ENCODE measurements at regions not wholly inside any gene's neighbourhood (a gene's known extent, or its start where the extent isn't known, plus 50 kb on each side); places are given as distances from the start of the nearest gene placed in this dataset.

DNA sequence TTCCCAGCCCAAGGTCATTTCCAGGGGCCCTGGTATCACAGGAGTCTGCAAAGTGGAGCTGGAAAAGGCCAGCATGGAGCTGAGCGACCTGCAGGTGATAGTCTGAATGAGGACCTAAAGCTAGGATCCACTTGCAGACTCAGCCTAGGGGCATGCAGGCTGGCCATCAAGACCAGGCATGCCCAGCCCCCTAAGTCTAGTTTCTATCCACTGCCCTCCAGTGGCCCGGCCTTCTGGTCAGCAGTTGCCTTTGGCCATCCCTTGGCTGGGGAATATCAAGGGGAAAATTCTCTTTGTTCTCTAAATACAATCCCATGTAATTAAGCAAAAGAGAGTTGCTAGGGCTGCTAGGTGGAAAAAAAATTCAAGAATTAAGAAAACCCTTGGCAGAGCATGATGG, 96.3 kb upstream of the LHX5 start:
- TF ChIP-seq EZH2phosphoT487 (IDR thresholded peaks at IDR 0.05; ENCODE audit: low read length), result no peak
- TF ChIP-seq, protein P1, sequence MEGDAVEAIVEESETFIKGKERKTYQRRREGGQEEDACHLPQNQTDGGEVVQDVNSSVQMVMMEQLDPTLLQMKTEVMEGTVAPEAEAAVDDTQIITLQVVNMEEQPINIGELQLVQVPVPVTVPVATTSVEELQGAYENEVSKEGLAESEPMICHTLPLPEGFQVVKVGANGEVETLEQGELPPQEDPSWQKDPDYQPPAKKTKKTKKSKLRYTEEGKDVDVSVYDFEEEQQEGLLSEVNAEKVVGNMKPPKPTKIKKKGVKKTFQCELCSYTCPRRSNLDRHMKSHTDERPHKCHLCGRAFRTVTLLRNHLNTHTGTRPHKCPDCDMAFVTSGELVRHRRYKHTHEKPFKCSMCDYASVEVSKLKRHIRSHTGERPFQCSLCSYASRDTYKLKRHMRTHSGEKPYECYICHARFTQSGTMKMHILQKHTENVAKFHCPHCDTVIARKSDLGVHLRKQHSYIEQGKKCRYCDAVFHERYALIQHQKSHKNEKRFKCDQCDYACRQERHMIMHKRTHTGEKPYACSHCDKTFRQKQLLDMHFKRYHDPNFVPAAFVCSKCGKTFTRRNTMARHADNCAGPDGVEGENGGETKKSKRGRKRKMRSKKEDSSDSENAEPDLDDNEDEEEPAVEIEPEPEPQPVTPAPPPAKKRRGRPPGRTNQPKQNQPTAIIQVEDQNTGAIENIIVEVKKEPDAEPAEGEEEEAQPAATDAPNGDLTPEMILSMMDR (IDR thresholded peaks at IDR 0.05; ENCODE audit: low read length), result no peak
- TF ChIP-seq EZH2 (optimal IDR thresholded peaks at IDR 0.05; ENCODE audit: low read depth, low read length), result no peak
- Histone ChIP-seq H4K20me1 (ENCODE audit: insufficient read depth, low read length) (no peaks in the 10 kb centered on the region), H3K9me2 (replicated peaks; ENCODE audit: insufficient read depth, low read length) (no peaks in the 10 kb centered on the region), H3K27ac (ENCODE audit: low read length) (no peak overlapping the region), H3K4me3 (ENCODE audit: low read length) (no peak overlapping the region), H3K9me3 (replicated peaks; ENCODE audit: insufficient read depth, low read length) (no peaks in the 10 kb centered on the region), H3K27me3 (replicated peaks; ENCODE audit: insufficient read depth, low read length) (peaks cover 4% of the 10 kb centered on the region), H3K79me2 (ENCODE audit: low read length) (no peaks in the 10 kb centered on the region), H3K4me1 (ENCODE audit: low read length) (no peaks in the 10 kb centered on the region), H2AFZ (ENCODE audit: low read length) (no peak overlapping the region), H3K36me3 (replicated peaks; ENCODE audit: insufficient read depth, low read length) (no peaks in the 10 kb centered on the region), H3F3A (ENCODE audit: insufficient read depth, low read length) (no peaks in the 10 kb centered on the region), H3K9ac (ENCODE audit: low read length) (no peak overlapping the region), H3K4me2 (ENCODE audit: low read depth, low read length) (no peak overlapping the region)
- no peak for DNase-seq

DNA sequence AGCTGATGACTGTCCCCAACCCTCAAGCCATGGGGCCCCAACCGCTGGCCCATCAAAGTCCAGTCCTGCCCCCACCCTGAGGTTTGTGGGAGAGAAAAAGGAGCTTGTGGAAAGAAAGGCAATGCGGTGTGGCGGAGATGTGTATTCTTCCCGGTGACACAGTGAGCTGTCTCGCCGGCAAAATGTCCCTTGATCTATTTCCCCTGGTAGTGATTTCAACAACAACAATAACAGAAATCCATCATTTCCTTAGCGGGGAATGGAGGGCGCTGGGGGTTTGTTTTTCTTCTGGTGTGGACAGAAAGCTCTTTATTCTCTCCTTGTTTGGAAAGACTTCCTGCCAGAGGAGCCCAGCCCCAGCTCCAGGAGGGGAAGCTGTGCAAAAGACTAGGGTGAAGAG, 93.7 kb upstream of the LHX5 start:
- Histone ChIP-seq H3K4me3 (ENCODE audit: low read length) (no peak overlapping the region), H3K9ac (ENCODE audit: low read length) (no peak overlapping the region), H3K4me2 (ENCODE audit: low read depth, low read length) (no peak overlapping the region), H3K27ac (ENCODE audit: low read length) (no peak overlapping the region), H3K9me3 (replicated peaks; ENCODE audit: insufficient read depth, low read length) (no peaks in the 10 kb centered on the region), H3K9me2 (replicated peaks; ENCODE audit: insufficient read depth, low read length) (no peaks in the 10 kb centered on the region), H3K27me3 (replicated peaks; ENCODE audit: insufficient read depth, low read length) (peaks cover 4% of the 10 kb centered on the region), H3F3A (ENCODE audit: insufficient read depth, low read length) (no peaks in the 10 kb centered on the region), H2AFZ (ENCODE audit: low read length) (no peak overlapping the region), H3K79me2 (ENCODE audit: low read length) (no peaks in the 10 kb centered on the region), H3K36me3 (replicated peaks; ENCODE audit: insufficient read depth, low read length) (no peaks in the 10 kb centered on the region), H4K20me1 (ENCODE audit: insufficient read depth, low read length) (no peaks in the 10 kb centered on the region), H3K4me1 (ENCODE audit: low read length) (no peaks in the 10 kb centered on the region)
- no peak for DNase-seq
- TF ChIP-seq EZH2 (optimal IDR thresholded peaks at IDR 0.05; ENCODE audit: low read depth, low read length), result no peak
- TF ChIP-seq, protein P1 (IDR thresholded peaks at IDR 0.05; ENCODE audit: low read length), result no peak

DNA sequence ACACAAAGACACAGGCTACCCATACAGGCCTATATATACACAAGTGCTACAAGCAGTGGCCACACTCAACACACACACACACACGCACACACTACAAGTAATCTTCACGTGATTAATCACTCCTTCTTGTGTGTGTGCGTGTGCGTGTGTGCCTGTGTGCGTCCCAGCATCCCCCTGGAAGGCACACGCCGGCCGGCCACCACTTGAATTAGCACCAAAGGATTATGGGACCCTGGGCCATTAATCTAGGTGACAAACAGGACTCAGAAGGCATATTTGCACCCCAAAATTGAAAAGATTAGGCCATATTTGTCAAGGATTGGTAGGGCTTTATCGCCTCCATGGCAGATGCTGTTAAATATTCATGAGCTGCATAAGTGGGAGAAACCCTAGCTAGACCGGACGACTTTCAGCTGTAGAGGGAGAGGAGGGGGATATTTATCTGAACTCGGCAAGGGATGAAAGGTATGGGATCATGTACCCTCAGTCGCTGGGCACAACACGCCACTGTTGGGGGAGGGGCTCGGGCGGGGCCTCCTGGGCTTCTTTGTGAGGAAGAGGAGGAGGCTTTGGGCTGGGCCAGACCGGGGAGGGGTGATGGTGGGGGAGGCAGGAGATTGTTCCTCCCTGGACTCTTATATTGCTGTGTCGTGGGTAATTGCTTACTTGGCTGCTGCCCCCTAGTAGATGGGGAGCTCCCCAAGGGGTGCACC, 89.6 kb upstream of the LHX5 start:
- Histone ChIP-seq H3K27me3 (replicated peaks; ENCODE audit: insufficient read depth, low read length) (no peaks in the 10 kb centered on the region), H3K4me2 (ENCODE audit: low read depth, low read length) (no peak overlapping the region), H3F3A (ENCODE audit: insufficient read depth, low read length) (no peaks in the 10 kb centered on the region), H4K20me1 (ENCODE audit: insufficient read depth, low read length) (no peaks in the 10 kb centered on the region), H3K9me2 (replicated peaks; ENCODE audit: insufficient read depth, low read length) (no peaks in the 10 kb centered on the region), H3K36me3 (replicated peaks; ENCODE audit: insufficient read depth, low read length) (no peaks in the 10 kb centered on the region), H2AFZ (ENCODE audit: low read length) (no peak overlapping the region), H3K27ac (ENCODE audit: low read length) (no peak overlapping the region), H3K79me2 (ENCODE audit: low read length) (no peaks in the 10 kb centered on the region), H3K4me1 (ENCODE audit: low read length) (no peaks in the 10 kb centered on the region), H3K9me3 (replicated peaks; ENCODE audit: insufficient read depth, low read length) (no peaks in the 10 kb centered on the region), H3K9ac (ENCODE audit: low read length) (no peak overlapping the region), H3K4me3 (ENCODE audit: low read length) (no peak overlapping the region)
- DNase-seq, result no peak
- TF ChIP-seq, protein P1 (IDR thresholded peaks at IDR 0.05; ENCODE audit: low read length), result no peak
- TF ChIP-seq EZH2phosphoT487 (IDR thresholded peaks at IDR 0.05; ENCODE audit: low read length) (no peak), EZH2 (optimal IDR thresholded peaks at IDR 0.05; ENCODE audit: low read depth, low read length) (no peak)
